Neural cell (in vitro differentiated cells): ENCODE measurements at regions not wholly inside any gene's neighbourhood (a gene's known extent, or its start where the extent isn't known, plus 50 kb on each side); places are given as distances from the start of the nearest gene placed in this dataset.

Source experiments
- CTCF ChIP-seq: fragments of 450-650 bp; IDR thresholded peaks from 2 replicates; pipeline ENCODE4 v1.5.1; 2014; ENCODE audit warnings: antibody characterized with exemption, mild to moderate bottlenecking, moderate library complexity; ENCODE audit not compliant: poor library complexity, severe bottlenecking
- EP300 ChIP-seq: fragments of 450-650 bp; conservative IDR thresholded peaks from 2 replicates; pipeline ENCODE4 v1.6.1; 2014; ENCODE audit warnings: antibody characterized with exemption, mild to moderate bottlenecking, moderate library complexity; ENCODE audit not compliant: poor library complexity, severe bottlenecking
- MXI1 ChIP-seq: fragments of 450-650 bp; conservative IDR thresholded peaks from 2 replicates; pipeline ENCODE4 v1.6.1; 2014; ENCODE audit warnings: antibody characterized with exemption, mild to moderate bottlenecking; ENCODE audit not compliant: poor library complexity, severe bottlenecking
- POLR2AphosphoS5 ChIP-seq: IDR thresholded peaks from 2 replicates; pipeline ENCODE4 v1.6.1; 2012
- SMC3 ChIP-seq: fragments of 450-650 bp; conservative IDR thresholded peaks from 2 replicates; pipeline ENCODE4 v1.6.1; 2014; ENCODE audit warnings: antibody characterized with exemption, mild to moderate bottlenecking, moderate library complexity; ENCODE audit not compliant: poor library complexity

- TF ChIP-seq POLR2AphosphoS5 (no peak), CTCF (no peak), EP300 (no peak), SMC3 (no peak), MXI1 (no peak)
Observed at GRCh38 chr1:204792354-204792692, 78.3 kb upstream of the NFASC start.
